NB4 (cell line): ENCODE measurements at regions not wholly inside any gene's neighbourhood (a gene's known extent, or its start where the extent isn't known, plus 50 kb on each side); places are given as distances from the start of the nearest gene placed in this dataset.
A peak's percentile ranks its signal among the peaks of the same experiment; 100 is the strongest.

ENCODE experiments used
- CTCF ChIP-seq: IDR thresholded peaks from one replicate; pipeline ENCODE4 v1.5.1; 2012; ENCODE audit warnings: low read depth, low read length
- MAX ChIP-seq: IDR thresholded peaks from 2 replicates; pipeline ENCODE4 v1.6.1; 2011; ENCODE audit warnings: low read depth, low read length
- POLR2A ChIP-seq: IDR thresholded peaks from 2 replicates; pipeline ENCODE4 v1.6.1; 2011; ENCODE audit warnings: mild to moderate bottlenecking; ENCODE audit not compliant: insufficient read length; ENCODE audit errors: extremely low read depth

DNA sequence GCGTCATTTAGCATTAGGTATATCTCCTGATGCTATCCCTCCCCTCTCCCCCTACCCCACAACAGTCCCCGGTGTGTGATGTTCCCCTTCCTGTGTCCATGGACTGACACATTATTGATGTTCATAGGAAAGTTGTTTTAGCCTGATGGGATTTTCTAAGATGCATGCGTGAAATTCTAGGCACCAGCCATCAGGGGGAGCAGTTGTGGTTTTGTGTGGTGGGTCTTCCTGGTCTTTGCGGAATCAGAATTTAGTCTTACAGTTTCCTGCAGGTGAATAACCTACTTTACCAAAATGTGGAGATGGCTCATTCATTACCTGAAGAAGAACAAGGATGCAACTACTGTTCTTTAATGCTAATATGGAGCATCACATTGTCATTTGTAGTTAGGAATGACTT lies 455.0 kb upstream of the THBS1 start:
- TF ChIP-seq POLR2A (no peak), CTCF (peak; percentile 80), MAX (peak; percentile 59)
